Forelimb muscle (tissue), 1 donor: ENCODE measurements at regions not wholly inside any gene's neighbourhood (a gene's known extent, or its start where the extent isn't known, plus 50 kb on each side); places are given as distances from the start of the nearest gene placed in this dataset.

ENCODE experiments used
- DNase-seq: peaks from one replicate; pipeline ENCODE4 v3.0.0-alpha.2; 2013; ENCODE audit warnings: low read depth

GRCh38 chr6:142561511-142562265 lies 259.9 kb downstream of the ADGRG6 start:
- DNase-seq, result no peak

GRCh38 chr6:142562865-142563264 lies 261.1 kb downstream of the ADGRG6 start:
- DNase-seq, result no peak

GRCh38 chr6:142566628-142567396 lies 265.0 kb downstream of the ADGRG6 start:
- no peak for DNase-seq

GRCh38 chr6:142567461-142567860 lies 265.7 kb downstream of the ADGRG6 start:
- DNase-seq, result peak; percentile 43

- no peak for DNase-seq
These were observed 267.2 kb downstream of the ADGRG6 start for GRCh38 chr6:142568857-142569597.

GRCh38 chr6:142569676-142570075 lies 267.9 kb downstream of the ADGRG6 start:
- no peak for DNase-seq

GRCh38 chr6:142570221-142570671 lies 268.4 kb downstream of the ADGRG6 start:
- DNase-seq, result no peak

GRCh38 chr6:142592876-142593275 lies 291.1 kb downstream of the ADGRG6 start:
- no peak for DNase-seq

GRCh38 chr6:142597836-142598235 lies 296.0 kb downstream of the ADGRG6 start:
- DNase-seq, result peak; percentile 9

GRCh38 chr6:142601427-142601826 lies 299.6 kb downstream of the ADGRG6 start:
- DNase-seq, result no peak

GRCh38 chr6:142602972-142603371 lies 301.2 kb downstream of the ADGRG6 start:
- no peak for DNase-seq

GRCh38 chr6:142605922-142606485 lies 304.2 kb downstream of the ADGRG6 start:
- DNase-seq, result no peak

GRCh38 chr6:142612956-142613355 lies 311.1 kb downstream of the ADGRG6 start:
- no peak for DNase-seq

GRCh38 chr6:142613981-142614380 lies 312.2 kb downstream of the ADGRG6 start:
- no peak for DNase-seq

- no peak for DNase-seq
These were observed 315.4 kb downstream of the ADGRG6 start for GRCh38 chr6:142617158-142617557.

- DNase-seq, result no peak
These were observed 320.0 kb downstream of the ADGRG6 start for GRCh38 chr6:142621822-142622221.

GRCh38 chr6:142624978-142625715 lies 319.8 kb downstream of the HIVEP2 start:
- no peak for DNase-seq

GRCh38 chr6:142627474-142627873 lies 317.5 kb downstream of the HIVEP2 start:
- DNase-seq, result no peak

GRCh38 chr6:142631517-142632385 lies 313.2 kb downstream of the HIVEP2 start:
- no peak for DNase-seq

- DNase-seq, result no peak
These were observed 311.7 kb downstream of the HIVEP2 start for GRCh38 chr6:142633317-142633716.
